ENCODE measurements at regions not wholly inside any gene's neighbourhood (a gene's known extent, or its start where the extent isn't known, plus 50 kb on each side); places are given as distances from the start of the nearest gene placed in this dataset.

- Mint-ChIP-seq H3K4me1 (ENCODE audit: low read depth, unreplicated experiment) (no peaks in the 10 kb centered on the region), H3K9me3 (ENCODE audit: unreplicated experiment) (no peaks in the 10 kb centered on the region), H3K36me3 (ENCODE audit: low read depth, unreplicated experiment) (peaks cover 13% of the 10 kb centered on the region), H3K27ac (ENCODE audit: unreplicated experiment) (no peak overlapping the region), H3K4me3 (ENCODE audit: unreplicated experiment) (no peak overlapping the region), H3K27me3 (ENCODE audit: low read depth, unreplicated experiment) (no peaks in the 10 kb centered on the region)
- H4K20me1 ChIP-seq (ENCODE audit: insufficient read depth, low read length): peaks cover 62% of the 10 kb centered on the region
- no peak overlapping the region for H3K4me3 ChIP-seq (ENCODE audit: insufficient read depth, low read depth, low read length)
- TF ChIP-seq EZH2 (IDR thresholded peaks at IDR 0.05; ENCODE audit: insufficient read depth, low read length) (no peak), CTCF (IDR thresholded peaks at IDR 0.05; ENCODE audit: insufficient read depth, low read depth, low read length) (no peak)
- H3K4me1 ChIP-seq (ENCODE audit: insufficient read depth, low read length): no peaks in the 10 kb centered on the region
- no peak overlapping the region for H2AFZ ChIP-seq (ENCODE audit: low read depth, low read length)
- H3K27me3 ChIP-seq (ENCODE audit: insufficient read depth, low read length): no peaks in the 10 kb centered on the region
- DNase-seq (ENCODE audit: low read depth) (no peak), FAIRE-seq (no peak)
- peaks cover 68% of the 10 kb centered on the region for H3K79me2 ChIP-seq (ENCODE audit: insufficient read depth, low read length)
- H3K4me2 ChIP-seq (ENCODE audit: low read length): no peak overlapping the region
- H3K9ac ChIP-seq (ENCODE audit: low read length): no peak overlapping the region
- no peaks in the 10 kb centered on the region for H3K9me3 ChIP-seq (ENCODE audit: insufficient read depth, low read depth, low read length)
- H3K36me3 ChIP-seq (ENCODE audit: insufficient read depth, low read length): no peaks in the 10 kb centered on the region
- no peak overlapping the region for H3K27ac ChIP-seq (ENCODE audit: low read depth, low read length)
Measured at GRCh38 chr6:158249340-158249836, 62.9 kb upstream of the TULP4 start.

DNA sequence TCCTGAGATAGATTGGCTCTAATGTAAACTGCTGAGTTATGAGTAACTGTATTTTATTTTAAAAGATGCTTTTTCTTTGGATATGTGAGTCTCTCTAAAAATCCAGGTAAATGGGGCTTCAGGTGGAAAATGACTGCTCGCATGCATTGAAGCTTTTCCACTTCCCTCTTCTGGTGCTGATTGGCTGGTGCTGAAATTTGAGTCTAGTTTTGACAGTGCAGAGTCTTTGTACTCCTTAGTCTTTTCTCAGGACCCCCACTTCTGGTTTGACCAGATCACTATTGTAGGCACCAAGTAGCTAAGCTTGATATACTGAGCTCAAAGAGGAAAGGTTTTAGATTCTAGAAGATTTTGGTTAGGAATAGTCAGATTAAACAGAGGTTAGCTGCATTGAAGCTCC lies 60.7 kb upstream of the TULP4 start:
- Mint-ChIP-seq H3K27me3 (ENCODE audit: low read depth, unreplicated experiment) (no peaks in the 10 kb centered on the region), H3K9me3 (ENCODE audit: unreplicated experiment) (no peaks in the 10 kb centered on the region), H3K4me1 (ENCODE audit: low read depth, unreplicated experiment) (peaks cover 12% of the 10 kb centered on the region), H3K4me3 (ENCODE audit: unreplicated experiment) (no peak overlapping the region), H3K27ac (ENCODE audit: unreplicated experiment) (no peak overlapping the region), H3K36me3 (ENCODE audit: low read depth, unreplicated experiment) (peaks cover 18% of the 10 kb centered on the region)
- Histone ChIP-seq H3K27me3 (ENCODE audit: insufficient read depth, low read length) (no peaks in the 10 kb centered on the region), H3K4me1 (ENCODE audit: insufficient read depth, low read length) (no peaks in the 10 kb centered on the region), H2AFZ (ENCODE audit: low read depth, low read length) (no peak overlapping the region), H3K4me3 (ENCODE audit: insufficient read depth, low read depth, low read length) (no peak overlapping the region), H3K27ac (ENCODE audit: low read depth, low read length) (no peak overlapping the region), H3K36me3 (ENCODE audit: insufficient read depth, low read length) (no peaks in the 10 kb centered on the region), H3K9me3 (ENCODE audit: insufficient read depth, low read depth, low read length) (no peaks in the 10 kb centered on the region), H4K20me1 (ENCODE audit: insufficient read depth, low read length) (peaks cover 65% of the 10 kb centered on the region), H3K9ac (ENCODE audit: low read length) (no peak overlapping the region), H3K4me2 (ENCODE audit: low read length) (no peak overlapping the region), H3K79me2 (ENCODE audit: insufficient read depth, low read length) (peaks cover 71% of the 10 kb centered on the region)
- FAIRE-seq (no peak), DNase-seq (ENCODE audit: low read depth) (no peak)
- TF ChIP-seq CTCF (IDR thresholded peaks at IDR 0.05; ENCODE audit: insufficient read depth, low read depth, low read length) (no peak), EZH2 (IDR thresholded peaks at IDR 0.05; ENCODE audit: insufficient read depth, low read length) (no peak)

DNA sequence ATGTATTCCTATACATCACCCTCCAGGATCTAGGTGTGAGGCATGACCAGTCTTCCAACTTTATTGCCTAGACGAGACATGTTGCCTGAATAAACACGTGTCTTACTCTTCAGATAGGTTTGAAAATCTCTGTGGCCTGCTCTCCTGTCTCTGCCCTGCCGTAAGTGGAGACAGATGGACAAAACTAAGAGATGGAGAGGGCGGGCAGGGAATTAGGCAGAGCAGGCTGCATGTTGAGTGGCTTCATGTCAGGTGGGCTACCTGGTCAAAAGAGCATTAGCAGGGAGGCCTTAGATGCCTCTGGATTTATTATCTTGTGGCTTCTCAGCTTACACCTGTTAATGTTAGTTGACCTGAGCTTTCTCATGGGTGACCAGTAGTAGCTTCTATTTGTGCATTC lies 59.0 kb upstream of the TULP4 start:
- H3K27ac ChIP-seq (ENCODE audit: low read depth, low read length): no peak overlapping the region
- Mint-ChIP-seq H3K27me3 (ENCODE audit: low read depth, unreplicated experiment) (no peaks in the 10 kb centered on the region), H3K9me3 (ENCODE audit: unreplicated experiment) (no peaks in the 10 kb centered on the region), H3K27ac (ENCODE audit: unreplicated experiment) (no peak overlapping the region), H3K4me1 (ENCODE audit: low read depth, unreplicated experiment) (peaks cover 18% of the 10 kb centered on the region), H3K4me3 (ENCODE audit: unreplicated experiment) (no peak overlapping the region), H3K36me3 (ENCODE audit: low read depth, unreplicated experiment) (peaks cover 18% of the 10 kb centered on the region)
- H3K4me3 ChIP-seq (ENCODE audit: insufficient read depth, low read depth, low read length): no peak overlapping the region
- FAIRE-seq: no peak
- peaks cover 78% of the 10 kb centered on the region for H3K79me2 ChIP-seq (ENCODE audit: insufficient read depth, low read length)
- H3K9me3 ChIP-seq (ENCODE audit: insufficient read depth, low read depth, low read length): no peaks in the 10 kb centered on the region
- H2AFZ ChIP-seq (ENCODE audit: low read depth, low read length): no peak overlapping the region
- no peak overlapping the region for H3K4me2 ChIP-seq (ENCODE audit: low read length)
- no peaks in the 10 kb centered on the region for H3K4me1 ChIP-seq (ENCODE audit: insufficient read depth, low read length)
- DNase-seq (ENCODE audit: low read depth): no peak
- H3K9ac ChIP-seq (ENCODE audit: low read length): no peak overlapping the region
- H3K36me3 ChIP-seq (ENCODE audit: insufficient read depth, low read length): no peaks in the 10 kb centered on the region
- TF ChIP-seq EZH2 (IDR thresholded peaks at IDR 0.05; ENCODE audit: insufficient read depth, low read length): no peak
- no peak for TF ChIP-seq CTCF (IDR thresholded peaks at IDR 0.05; ENCODE audit: insufficient read depth, low read depth, low read length)
- H4K20me1 ChIP-seq (ENCODE audit: insufficient read depth, low read length): peaks cover 69% of the 10 kb centered on the region
- no peaks in the 10 kb centered on the region for H3K27me3 ChIP-seq (ENCODE audit: insufficient read depth, low read length)
